AG10803 (cell line): ENCODE measurements at regions not wholly inside any gene's neighbourhood (a gene's known extent, or its start where the extent isn't known, plus 50 kb on each side); places are given as distances from the start of the nearest gene placed in this dataset.

Source experiments
- DNase-seq: peaks from one replicate; pipeline ENCODE4 v3.0.0; 2010; ENCODE audit warnings: low read depth
- H3K4me3 ChIP-seq: 2 replicates; pipeline ENCODE4 v1.5.1; 2011; ENCODE audit warnings: mild to moderate bottlenecking, low read length, control low read depth
- TF ChIP-seq, protein P1 (sequence below): conservative IDR thresholded peaks from 2 replicates; pipeline ENCODE4 v1.5.1; 2011; ENCODE audit warnings: mild to moderate bottlenecking, low read length, control low read depth, inconsistent platforms

DNA sequence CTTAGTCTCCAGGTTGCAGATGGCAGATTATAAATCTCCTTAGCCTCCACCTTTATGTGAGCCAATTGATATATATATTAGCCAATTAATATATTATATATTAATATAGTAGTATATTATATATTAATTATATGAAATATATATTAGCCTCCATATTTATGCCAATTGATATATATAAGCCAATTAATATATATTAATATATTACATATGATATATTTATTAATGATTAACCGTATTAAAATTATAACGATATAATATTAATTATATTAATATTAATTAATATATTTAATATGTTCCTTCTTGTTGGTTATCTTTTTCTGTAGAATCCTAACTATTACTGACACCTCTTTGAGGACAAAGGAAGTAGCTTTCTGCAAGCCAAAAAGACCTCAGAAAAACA is 972.5 kb downstream of the GBE1 start:
- TF ChIP-seq, protein P1, sequence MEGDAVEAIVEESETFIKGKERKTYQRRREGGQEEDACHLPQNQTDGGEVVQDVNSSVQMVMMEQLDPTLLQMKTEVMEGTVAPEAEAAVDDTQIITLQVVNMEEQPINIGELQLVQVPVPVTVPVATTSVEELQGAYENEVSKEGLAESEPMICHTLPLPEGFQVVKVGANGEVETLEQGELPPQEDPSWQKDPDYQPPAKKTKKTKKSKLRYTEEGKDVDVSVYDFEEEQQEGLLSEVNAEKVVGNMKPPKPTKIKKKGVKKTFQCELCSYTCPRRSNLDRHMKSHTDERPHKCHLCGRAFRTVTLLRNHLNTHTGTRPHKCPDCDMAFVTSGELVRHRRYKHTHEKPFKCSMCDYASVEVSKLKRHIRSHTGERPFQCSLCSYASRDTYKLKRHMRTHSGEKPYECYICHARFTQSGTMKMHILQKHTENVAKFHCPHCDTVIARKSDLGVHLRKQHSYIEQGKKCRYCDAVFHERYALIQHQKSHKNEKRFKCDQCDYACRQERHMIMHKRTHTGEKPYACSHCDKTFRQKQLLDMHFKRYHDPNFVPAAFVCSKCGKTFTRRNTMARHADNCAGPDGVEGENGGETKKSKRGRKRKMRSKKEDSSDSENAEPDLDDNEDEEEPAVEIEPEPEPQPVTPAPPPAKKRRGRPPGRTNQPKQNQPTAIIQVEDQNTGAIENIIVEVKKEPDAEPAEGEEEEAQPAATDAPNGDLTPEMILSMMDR: no peak
- H3K4me3 ChIP-seq: no peak overlapping the region
- no peak for DNase-seq

DNA sequence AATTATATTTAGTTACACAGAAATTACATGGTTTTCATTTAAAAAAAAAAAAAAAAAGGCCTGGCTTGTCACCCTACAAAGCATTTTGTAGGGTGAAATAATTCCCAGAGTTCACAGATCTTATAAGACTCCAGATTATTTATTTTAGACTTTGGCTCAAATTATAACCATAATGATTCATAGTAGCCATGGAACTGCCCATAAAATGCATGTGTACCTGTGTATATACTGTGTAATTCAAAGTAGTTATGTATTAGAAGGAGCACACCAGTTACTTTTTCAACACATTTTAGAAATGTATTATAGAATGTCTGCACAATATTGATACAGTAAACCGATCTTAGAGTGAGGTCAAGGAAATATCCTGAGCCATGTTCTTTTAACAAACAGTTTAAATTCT is 975.6 kb downstream of the GBE1 start:
- no peak overlapping the region for H3K4me3 ChIP-seq
- TF ChIP-seq, protein P1: no peak
- DNase-seq: no peak

DNA sequence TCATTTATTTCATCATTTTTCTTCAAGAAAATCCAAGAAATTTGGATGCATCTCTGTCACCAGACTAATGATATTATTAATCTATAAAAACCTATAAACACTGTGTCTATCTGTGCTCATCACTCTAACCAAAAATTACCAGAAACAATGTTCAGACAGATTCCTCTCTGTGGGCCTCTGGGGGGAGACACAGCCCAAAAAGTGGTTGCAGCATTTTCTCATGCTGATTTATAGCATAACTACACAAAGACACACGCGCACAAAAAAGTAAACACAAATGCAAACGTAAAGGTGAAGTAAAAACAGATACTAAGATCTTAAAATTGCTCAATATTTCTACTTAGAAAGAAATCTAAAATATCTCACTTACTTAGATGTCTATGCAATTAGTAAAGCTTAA is 976.0 kb downstream of the GBE1 start:
- no peak for DNase-seq
- H3K4me3 ChIP-seq: no peak overlapping the region
- TF ChIP-seq, protein P1: no peak

DNA sequence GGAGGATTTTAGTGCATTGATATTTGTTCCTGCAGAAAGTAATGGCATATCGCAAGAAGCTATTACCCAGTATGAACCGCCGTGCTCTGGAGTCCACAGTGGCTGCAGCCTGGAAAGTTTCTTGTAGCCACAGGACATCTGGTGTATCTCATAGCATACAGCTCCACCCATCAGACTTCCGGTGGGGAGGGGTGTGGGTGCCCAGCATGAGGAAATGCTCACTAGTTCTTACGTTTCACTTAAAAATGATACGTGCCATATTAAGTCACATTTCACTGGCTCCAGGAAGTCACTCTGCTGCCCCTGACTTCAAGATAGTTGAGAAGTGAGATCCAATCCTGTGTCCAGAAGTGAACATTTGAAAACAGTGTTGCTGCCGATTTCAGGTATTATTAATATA is 990.4 kb downstream of the GBE1 start:
- DNase-seq: no peak
- no peak overlapping the region for H3K4me3 ChIP-seq
- TF ChIP-seq, protein P1: no peak

DNA sequence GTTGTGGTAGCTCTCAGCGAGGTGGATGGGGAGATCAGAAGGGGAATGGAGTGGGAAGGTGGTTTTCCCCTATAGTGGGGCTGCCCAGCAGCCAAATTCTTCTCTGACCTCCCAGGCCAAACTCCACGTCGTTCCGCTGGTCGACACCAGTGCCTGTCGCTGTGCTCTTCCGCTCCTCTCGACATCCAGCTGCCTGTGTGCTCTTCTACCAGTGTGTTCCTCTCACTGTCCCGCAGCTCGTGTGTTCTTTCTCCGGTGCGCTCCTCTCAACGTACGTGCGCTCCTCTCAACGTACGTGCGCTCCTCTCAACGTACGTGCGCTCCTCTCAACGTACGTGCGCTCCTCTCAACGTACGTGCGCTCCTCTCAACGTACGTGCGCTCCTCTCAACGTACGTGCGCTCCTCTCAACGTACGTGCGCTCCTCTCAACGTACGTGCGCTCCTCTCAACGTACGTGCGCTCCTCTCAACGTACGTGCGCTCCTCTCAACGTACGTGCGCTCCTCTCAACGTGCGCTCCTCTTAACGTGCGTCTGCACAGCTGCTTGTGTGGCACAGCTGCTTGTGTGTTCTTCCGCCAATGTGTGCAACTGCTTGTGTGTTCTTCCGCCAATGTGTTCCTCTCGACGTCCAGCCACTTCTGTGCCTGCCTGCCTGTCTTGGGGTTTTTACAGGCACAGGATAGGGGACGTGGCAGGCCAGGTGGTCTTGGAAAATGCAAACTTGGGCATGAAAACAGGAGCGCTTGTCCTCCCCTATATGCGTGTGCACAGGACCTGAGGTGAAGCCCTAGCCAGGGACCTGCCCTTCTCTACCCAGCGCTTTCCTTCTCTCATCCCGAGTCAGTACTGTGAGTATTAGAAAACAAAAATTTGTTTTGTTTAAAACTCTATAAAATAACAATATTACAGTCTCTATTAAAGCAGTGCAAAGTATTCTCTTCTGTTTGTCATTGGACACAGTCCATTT is 991.1 kb downstream of the GBE1 start:
- no peak for DNase-seq
- TF ChIP-seq, protein P1: no peak
- H3K4me3 ChIP-seq: no peak overlapping the region

DNA sequence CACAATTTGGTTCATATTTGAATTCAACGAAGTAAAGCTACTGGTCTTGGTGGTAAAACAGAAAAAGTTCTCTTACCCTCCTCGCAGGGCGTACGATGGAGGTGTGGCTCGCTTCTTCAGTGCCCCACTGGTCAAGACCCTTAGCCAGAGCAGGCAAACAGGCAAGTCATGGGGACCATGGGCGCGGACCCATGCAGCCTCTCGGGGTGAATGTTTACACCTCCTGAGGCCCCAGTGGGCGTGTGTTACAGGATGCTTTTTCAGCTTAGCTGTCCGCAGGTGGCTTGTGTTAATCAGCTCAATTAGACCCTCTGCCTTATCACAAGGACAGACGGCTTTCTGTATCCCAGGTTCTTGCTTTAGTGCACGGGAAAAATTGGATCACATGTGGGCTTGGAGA is 991.8 kb downstream of the GBE1 start:
- no peak overlapping the region for H3K4me3 ChIP-seq
- DNase-seq: no peak
- TF ChIP-seq, protein P1: no peak

DNA sequence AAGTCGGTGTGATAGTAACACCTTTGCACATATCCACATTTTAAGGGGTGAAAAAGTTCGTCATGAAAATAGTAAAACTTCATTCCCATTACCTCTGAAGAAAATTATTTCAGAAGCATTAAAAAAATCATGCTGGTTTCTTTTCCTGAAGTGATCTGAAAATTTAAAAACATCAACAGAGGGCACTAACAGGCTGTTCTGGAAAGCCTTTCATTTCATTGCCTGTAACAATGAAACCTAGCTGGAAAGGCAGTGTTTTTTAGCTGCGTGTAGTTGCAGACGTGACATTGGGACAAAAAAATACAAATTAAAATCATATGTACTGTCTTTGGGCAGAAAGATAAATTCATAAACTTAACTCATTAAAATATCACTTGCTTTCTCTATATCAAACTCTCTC is 993.8 kb downstream of the GBE1 start:
- TF ChIP-seq, protein P1: no peak
- DNase-seq: no peak
- H3K4me3 ChIP-seq: no peak overlapping the region
